ENCODE measurements at regions not wholly inside any gene's neighbourhood (a gene's known extent, or its start where the extent isn't known, plus 50 kb on each side); places are given as distances from the start of the nearest gene placed in this dataset.
"Not testable (repeated sequence)": the region's sequence is repeated elsewhere in the genome, so short reads cannot be mapped to it uniquely, and the experiment has no call there.

GRCh38 chr6:131427434-131428058 lies 145.5 kb upstream of the ARG1 start:
- DNase-seq (ENCODE audit: low read depth): no peak

GRCh38 chr6:131430531-131430930 lies 142.5 kb upstream of the ARG1 start:
- DNase-seq (ENCODE audit: low read depth): no peak

GRCh38 chr6:131431718-131432117 lies 141.3 kb upstream of the ARG1 start:
- no peak for DNase-seq (ENCODE audit: low read depth)

- DNase-seq (ENCODE audit: low read depth): no peak
Observed at GRCh38 chr6:131433927-131434326, 139.1 kb upstream of the ARG1 start.

GRCh38 chr6:131436358-131436757 lies 136.7 kb upstream of the ARG1 start:
- no peak for DNase-seq (ENCODE audit: low read depth)

- no peak for DNase-seq (ENCODE audit: low read depth)
Observed at GRCh38 chr6:131443014-131443413, 130.0 kb upstream of the ARG1 start.

- no peak for DNase-seq (ENCODE audit: low read depth)
Observed at GRCh38 chr6:131443514-131443913, 129.5 kb upstream of the ARG1 start.

- DNase-seq (ENCODE audit: low read depth): not testable (repeated sequence)
Observed at GRCh38 chr6:131445356-131445755, 127.7 kb upstream of the ARG1 start.

GRCh38 chr6:131450861-131451260 lies 122.2 kb upstream of the ARG1 start:
- DNase-seq (ENCODE audit: low read depth): no peak

- no peak for DNase-seq (ENCODE audit: low read depth)
Observed at GRCh38 chr6:131451321-131452144, 121.5 kb upstream of the ARG1 start.

- no peak for DNase-seq (ENCODE audit: low read depth)
Observed at GRCh38 chr6:131453803-131454202, 119.2 kb upstream of the ARG1 start.

GRCh38 chr6:131456565-131456964 lies 116.5 kb upstream of the ARG1 start:
- DNase-seq (ENCODE audit: low read depth): no peak

GRCh38 chr6:131459005-131459404 lies 114.0 kb upstream of the ARG1 start:
- DNase-seq (ENCODE audit: low read depth): no peak

GRCh38 chr6:131460614-131461000 lies 112.4 kb upstream of the ARG1 start:
- no peak for DNase-seq (ENCODE audit: low read depth)

GRCh38 chr6:131469130-131469529 lies 103.9 kb upstream of the ARG1 start:
- DNase-seq (ENCODE audit: low read depth): no peak

GRCh38 chr6:131470534-131470933 lies 102.5 kb upstream of the ARG1 start:
- DNase-seq (ENCODE audit: low read depth): no peak

GRCh38 chr6:131471331-131471730 lies 101.7 kb upstream of the ARG1 start:
- DNase-seq (ENCODE audit: low read depth): no peak

GRCh38 chr6:131473303-131473702 lies 99.7 kb upstream of the ARG1 start:
- DNase-seq (ENCODE audit: low read depth): not testable (repeated sequence)

- no peak for DNase-seq (ENCODE audit: low read depth)
Observed at GRCh38 chr6:131476362-131476761, 96.7 kb upstream of the ARG1 start.

- not testable (repeated sequence) for DNase-seq (ENCODE audit: low read depth)
Observed at GRCh38 chr6:131478740-131479211, 94.2 kb upstream of the ARG1 start.

GRCh38 chr6:131486608-131487007 lies 86.4 kb upstream of the ARG1 start:
- no peak for DNase-seq (ENCODE audit: low read depth)

GRCh38 chr6:131488780-131489179 lies 84.2 kb upstream of the ARG1 start:
- DNase-seq (ENCODE audit: low read depth): peak; percentile 3

GRCh38 chr6:131490441-131490840 lies 82.6 kb upstream of the ARG1 start:
- DNase-seq (ENCODE audit: low read depth): no peak
